Testis (tissue), 2 donors: ENCODE measurements at regions not wholly inside any gene's neighbourhood (a gene's known extent, or its start where the extent isn't known, plus 50 kb on each side); places are given as distances from the start of the nearest gene placed in this dataset.

ENCODE experiments used
- POLR2A ChIP-seq: fragments of 450-650 bp; IDR thresholded peaks from one replicate; pipeline ENCODE4 v1.6.1; 2017; ENCODE audit warnings: antibody characterized with exemption, mild to moderate bottlenecking, moderate library complexity
- TF ChIP-seq, protein P1 (sequence below), 3 experiments: fragments of 450-650 bp in 2 of 3; fragments of 200-600 bp in 1 of 3; sonication (generic) in 1 of 3; IDR thresholded peaks; one replicate each; pipeline ENCODE4 v1.5.1; 2016 to 2019; ENCODE audit warnings: antibody characterized with exemption in 3 of 3, mild to moderate bottlenecking in 2 of 3, moderate library complexity in 1 of 3

DNA sequence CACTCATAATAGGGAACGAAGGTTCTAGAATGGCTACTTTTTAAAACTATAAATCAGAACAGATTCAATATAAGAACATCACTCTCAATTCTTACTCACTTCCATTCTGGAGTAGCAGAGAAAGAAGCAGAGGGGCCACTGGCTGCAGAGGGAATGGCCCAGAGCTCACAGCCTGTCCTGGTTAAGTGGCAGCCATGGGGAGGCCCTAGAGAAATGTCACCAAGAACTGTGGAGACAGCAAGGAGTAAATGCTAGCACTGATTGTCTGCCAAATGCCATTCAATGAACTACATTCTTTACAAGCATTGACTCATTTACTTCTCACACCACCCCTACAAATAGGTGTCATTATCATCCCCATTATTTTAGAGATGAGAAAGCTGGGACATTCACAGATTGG lies 74.6 kb upstream of the KCNMA1 start:
- TF ChIP-seq, protein P1, sequence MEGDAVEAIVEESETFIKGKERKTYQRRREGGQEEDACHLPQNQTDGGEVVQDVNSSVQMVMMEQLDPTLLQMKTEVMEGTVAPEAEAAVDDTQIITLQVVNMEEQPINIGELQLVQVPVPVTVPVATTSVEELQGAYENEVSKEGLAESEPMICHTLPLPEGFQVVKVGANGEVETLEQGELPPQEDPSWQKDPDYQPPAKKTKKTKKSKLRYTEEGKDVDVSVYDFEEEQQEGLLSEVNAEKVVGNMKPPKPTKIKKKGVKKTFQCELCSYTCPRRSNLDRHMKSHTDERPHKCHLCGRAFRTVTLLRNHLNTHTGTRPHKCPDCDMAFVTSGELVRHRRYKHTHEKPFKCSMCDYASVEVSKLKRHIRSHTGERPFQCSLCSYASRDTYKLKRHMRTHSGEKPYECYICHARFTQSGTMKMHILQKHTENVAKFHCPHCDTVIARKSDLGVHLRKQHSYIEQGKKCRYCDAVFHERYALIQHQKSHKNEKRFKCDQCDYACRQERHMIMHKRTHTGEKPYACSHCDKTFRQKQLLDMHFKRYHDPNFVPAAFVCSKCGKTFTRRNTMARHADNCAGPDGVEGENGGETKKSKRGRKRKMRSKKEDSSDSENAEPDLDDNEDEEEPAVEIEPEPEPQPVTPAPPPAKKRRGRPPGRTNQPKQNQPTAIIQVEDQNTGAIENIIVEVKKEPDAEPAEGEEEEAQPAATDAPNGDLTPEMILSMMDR (IDR thresholded peaks at IDR 0.05), result no peak
- no peak for TF ChIP-seq POLR2A
